Mesendoderm (in vitro differentiated cells): ENCODE measurements at regions not wholly inside any gene's neighbourhood (a gene's known extent, or its start where the extent isn't known, plus 50 kb on each side); places are given as distances from the start of the nearest gene placed in this dataset.

Experiments used
- DNase-seq: peaks from one replicate; pipeline ENCODE4 v3.0.0; 2013
- H2AK5ac ChIP-seq: 2 replicates; pipeline ENCODE4 v1.6.1; 2013; ENCODE audit warnings: low read length, inconsistent platforms
- H2BK120ac ChIP-seq: 2 replicates; pipeline ENCODE4 v1.6.1; 2013; ENCODE audit warnings: low read depth, mild to moderate bottlenecking, low read length, moderate library complexity, mixed read lengths
- H2BK15ac ChIP-seq: replicated peaks from 2 replicates; pipeline ENCODE4 v1.6.1; 2013; ENCODE audit warnings: low read depth, mild to moderate bottlenecking, moderate library complexity
- H2BK5ac ChIP-seq: 2 replicates; pipeline ENCODE4 v1.6.1; 2013; ENCODE audit warnings: low read length, inconsistent platforms
- H3K18ac ChIP-seq: 2 replicates; pipeline ENCODE4 v1.6.1; 2013; ENCODE audit warnings: mild to moderate bottlenecking, low read length, mixed read lengths
- H3K23ac ChIP-seq: one replicate; pipeline ENCODE4 v1.6.1; 2013; ENCODE audit warnings: low read length
- H3K27ac ChIP-seq: 2 replicates; pipeline ENCODE4 v1.5.1; 2013; ENCODE audit warnings: low read depth, mild to moderate bottlenecking, inconsistent platforms, low read length, moderate library complexity
- H3K27me3 ChIP-seq: 2 replicates; pipeline ENCODE4 v1.6.1; 2013; ENCODE audit warnings: low read length, control low read depth, mild to moderate bottlenecking, inconsistent platforms; ENCODE audit not compliant: insufficient read depth, poor library complexity
- H3K36me3 ChIP-seq: 2 replicates; pipeline ENCODE4 v1.6.1; 2013; ENCODE audit warnings: low read length, inconsistent platforms; ENCODE audit not compliant: control insufficient read depth, insufficient read depth
- H3K4ac ChIP-seq: one replicate; pipeline ENCODE4 v1.6.1; 2013; ENCODE audit warnings: low read depth, mild to moderate bottlenecking, low read length, moderate library complexity
- H3K4me1 ChIP-seq: 2 replicates; pipeline ENCODE4 v1.6.1; 2013; ENCODE audit warnings: low read depth, low read length, inconsistent platforms; ENCODE audit not compliant: control insufficient read depth
- H3K4me2 ChIP-seq: 2 replicates; pipeline ENCODE4 v1.6.1; 2013; ENCODE audit warnings: low read length
- H3K4me3 ChIP-seq: 2 replicates; pipeline ENCODE4 v1.5.1; 2013; ENCODE audit warnings: mild to moderate bottlenecking, low read length
- H3K56ac ChIP-seq: one replicate; pipeline ENCODE4 v1.6.1; 2013; ENCODE audit warnings: low read length
- H3K79me1 ChIP-seq: 2 replicates; pipeline ENCODE4 v1.6.1; 2013; ENCODE audit warnings: low read length, inconsistent platforms
- H3K79me2 ChIP-seq: 2 replicates; pipeline ENCODE4 v1.6.1; 2013; ENCODE audit warnings: mild to moderate bottlenecking, low read length; ENCODE audit not compliant: control insufficient read depth, insufficient read depth
- H3K9ac ChIP-seq: 2 replicates; pipeline ENCODE4 v1.6.1; 2013; ENCODE audit warnings: low read length, inconsistent platforms
- H4K5ac ChIP-seq: one replicate; pipeline ENCODE4 v1.6.1; 2013; ENCODE audit warnings: low read length
- H4K8ac ChIP-seq: one replicate; pipeline ENCODE4 v1.6.1; 2013; ENCODE audit warnings: low read depth, mild to moderate bottlenecking, control low read depth, low read length, moderate library complexity
- WGBS: extraction: QIAGEN DNeasy Blood & Tissue Kit; methylation state at CpG from one replicate; pipeline ENCODE4 v1.1.7; 2013; ENCODE audit warnings: low lambda C conversion rate, missing lambda C conversion rate; ENCODE audit not compliant: insufficient coverage; ENCODE audit errors: extremely low coverage; 5-methylcytosine and 5-hydroxymethylcytosine counted together

GRCh38 chr21:43273708-43274021 is 104.9 kb downstream of the CRYAA start:
- Histone ChIP-seq H3K4me3 (no peak overlapping the region), H4K5ac (no peak overlapping the region), H4K8ac (no peak overlapping the region), H2BK120ac (no peak overlapping the region), H2BK15ac (no peak overlapping the region), H3K4me1 (no peaks in the 10 kb centered on the region), H3K79me1 (no peaks in the 10 kb centered on the region), H3K18ac (no peak overlapping the region), H3K4me2 (no peak overlapping the region), H3K56ac (no peak overlapping the region), H3K9ac (no peak overlapping the region), H3K79me2 (no peaks in the 10 kb centered on the region), H3K36me3 (no peaks in the 10 kb centered on the region), H3K4ac (no peak overlapping the region), H3K23ac (no peak overlapping the region), H3K27me3 (no peaks in the 10 kb centered on the region), H2AK5ac (no peak overlapping the region), H2BK5ac (no peak overlapping the region), H3K27ac (no peak overlapping the region)
- WGBS, result no CpG with 5 or more reads among the region's 9 CpGs
- DNase-seq, result no peak

GRCh38 chr21:43273016-43273707 is 104.4 kb downstream of the CRYAA start:
- WGBS, result no CpG with 5 or more reads among the region's 22 CpGs
- Histone ChIP-seq H3K23ac (no peak overlapping the region), H3K18ac (no peak overlapping the region), H3K79me2 (no peaks in the 10 kb centered on the region), H3K79me1 (no peaks in the 10 kb centered on the region), H3K4me2 (no peak overlapping the region), H3K36me3 (no peaks in the 10 kb centered on the region), H2AK5ac (no peak overlapping the region), H3K9ac (no peak overlapping the region), H2BK5ac (no peak overlapping the region), H3K4me3 (no peak overlapping the region), H3K27ac (no peak overlapping the region), H2BK120ac (no peak overlapping the region), H4K8ac (no peak overlapping the region), H3K27me3 (no peaks in the 10 kb centered on the region), H3K4me1 (no peaks in the 10 kb centered on the region), H2BK15ac (no peak overlapping the region), H4K5ac (no peak overlapping the region), H3K56ac (no peak overlapping the region), H3K4ac (no peak overlapping the region)
- no peak for DNase-seq

- Histone ChIP-seq H3K4me3 (no peak overlapping the region), H3K4ac (no peak overlapping the region), H3K4me2 (no peak overlapping the region), H3K18ac (no peak overlapping the region), H3K27me3 (no peaks in the 10 kb centered on the region), H4K5ac (no peak overlapping the region), H2BK15ac (no peak overlapping the region), H2BK120ac (no peak overlapping the region), H3K79me1 (no peaks in the 10 kb centered on the region), H3K56ac (no peak overlapping the region), H3K4me1 (no peaks in the 10 kb centered on the region), H3K79me2 (no peaks in the 10 kb centered on the region), H3K9ac (no peak overlapping the region), H3K27ac (no peak overlapping the region), H2BK5ac (no peak overlapping the region), H4K8ac (no peak overlapping the region), H2AK5ac (no peak overlapping the region), H3K23ac (no peak overlapping the region), H3K36me3 (no peaks in the 10 kb centered on the region)
- no CpG with 5 or more reads among the region's 8 CpGs for WGBS
- no peak for DNase-seq
Observed at GRCh38 chr21:43272591-43272990, 103.8 kb downstream of the CRYAA start.

- Histone ChIP-seq H2AK5ac (no peak overlapping the region), H3K4me2 (no peak overlapping the region), H4K8ac (no peak overlapping the region), H3K56ac (no peak overlapping the region), H2BK15ac (no peak overlapping the region), H3K4me3 (no peak overlapping the region), H3K4me1 (no peaks in the 10 kb centered on the region), H3K79me1 (no peaks in the 10 kb centered on the region), H3K79me2 (no peaks in the 10 kb centered on the region), H2BK120ac (no peak overlapping the region), H3K4ac (no peak overlapping the region), H3K27ac (no peak overlapping the region), H3K23ac (no peak overlapping the region), H4K5ac (no peak overlapping the region), H3K36me3 (no peaks in the 10 kb centered on the region), H3K9ac (no peak overlapping the region), H3K27me3 (no peaks in the 10 kb centered on the region), H2BK5ac (no peak overlapping the region), H3K18ac (no peak overlapping the region)
- no peak for DNase-seq
- no CpG with 5 or more reads among the region's 19 CpGs for WGBS
Observed at GRCh38 chr21:43271452-43272020, 102.7 kb downstream of the CRYAA start.

- Histone ChIP-seq H3K4me2 (no peak overlapping the region), H2BK15ac (no peak overlapping the region), H3K4me1 (no peaks in the 10 kb centered on the region), H3K4me3 (no peak overlapping the region), H3K56ac (no peak overlapping the region), H3K79me1 (no peaks in the 10 kb centered on the region), H2BK120ac (no peak overlapping the region), H3K36me3 (no peaks in the 10 kb centered on the region), H3K18ac (no peak overlapping the region), H3K4ac (no peak overlapping the region), H3K9ac (no peak overlapping the region), H2AK5ac (no peak overlapping the region), H3K27me3 (no peaks in the 10 kb centered on the region), H3K23ac (no peak overlapping the region), H4K5ac (no peak overlapping the region), H2BK5ac (no peak overlapping the region), H3K27ac (no peak overlapping the region), H3K79me2 (no peaks in the 10 kb centered on the region), H4K8ac (no peak overlapping the region)
- no CpG with 5 or more reads among the region's 20 CpGs for WGBS
- no peak for DNase-seq
Observed at GRCh38 chr21:43270800-43271301, 102.0 kb downstream of the CRYAA start.
